PC-3 (cell line): ENCODE measurements at regions not wholly inside any gene's neighbourhood (a gene's known extent, or its start where the extent isn't known, plus 50 kb on each side); places are given as distances from the start of the nearest gene placed in this dataset.

Experiments
- ATAC-seq: fragments of 200-7000 bp; cut with Tn5 transposase; 2 replicates; pipeline ENCODE4 v1.9.1; 2020; ENCODE audit warnings: mild to moderate bottlenecking, moderate library complexity
- BruUV-seq: library from RNA; stranded (reverse); fragments of 400-500 nt; replicated peaks from 2 replicates; lab custom pipeline; 2021; lab: Mats Ljungman, UMichigan
- CTCF ChIA-PET: fragments of 300-600 bp; sonication (Branson Sonifier 250); formaldehyde crosslinking; loops from one replicate; lab custom pipeline; 2022; ENCODE audit warnings: antibody characterized with exemption; lab: Charles Lee
- POLR2A ChIA-PET: fragments of 300-600 bp; sonication (Branson Sonifier 250); formaldehyde crosslinking; loops from one replicate; lab custom pipeline; 2022; ENCODE audit warnings: antibody characterized with exemption; ENCODE audit not compliant: unreplicated experiment; lab: Charles Lee
- DNase-seq: peaks from one replicate; pipeline ENCODE4 v3.0.0-alpha.2; 2015
- H2AFZ ChIP-seq: fragments of 300-600 bp; sonication (generic); 2 replicates; pipeline ENCODE4 v1.6.0; 2016; ENCODE audit warnings: antibody characterized with exemption, low read length
- H3F3A ChIP-seq: fragments of 300-600 bp; sonication (generic); one replicate; pipeline ENCODE4 v1.6.0; 2017; ENCODE audit warnings: antibody characterized with exemption, low read length, control low read depth, mild to moderate bottlenecking; ENCODE audit not compliant: unreplicated experiment
- H3K27ac ChIP-seq: fragments of 300-600 bp; sonication (generic); 2 replicates; pipeline ENCODE4 v1.5.1; 2016; ENCODE audit warnings: mild to moderate bottlenecking, low read length
- H3K27me3 ChIP-seq: fragments of 300-600 bp; sonication (generic); 2 replicates; pipeline ENCODE4 v1.6.1; 2016; ENCODE audit warnings: low read length, mixed read lengths
- H3K36me3 ChIP-seq: fragments of 300-600 bp; sonication (generic); 2 replicates; pipeline ENCODE4 v1.6.1; 2016; ENCODE audit warnings: low read depth, mixed run types, low read length, mixed read lengths
- H3K4me1 ChIP-seq: fragments of 300-600 bp; sonication (generic); 2 replicates; pipeline ENCODE4 v1.5.1; 2016; ENCODE audit warnings: low read length; ENCODE audit not compliant: insufficient read depth
- H3K4me2 ChIP-seq: fragments of 300-600 bp; sonication (generic); 2 replicates; pipeline ENCODE4 v1.6.0; 2016; ENCODE audit warnings: low read length
- H3K4me3 ChIP-seq: fragments of 300-600 bp; sonication (generic); 2 replicates; pipeline ENCODE4 v1.5.1; 2016; ENCODE audit warnings: mild to moderate bottlenecking, low read length, mixed read lengths
- H3K79me2 ChIP-seq: fragments of 300-600 bp; sonication (generic); 2 replicates; pipeline ENCODE4 v1.6.1; 2017; ENCODE audit warnings: low read length, mixed read lengths
- H3K9ac ChIP-seq: fragments of 300-600 bp; sonication (generic); 2 replicates; pipeline ENCODE4 v1.6.0; 2016; ENCODE audit warnings: mild to moderate bottlenecking, low read length
- H3K9me2 ChIP-seq: fragments of 300-600 bp; sonication (generic); replicated peaks from 2 replicates; pipeline ENCODE4 v1.6.1; 2016; ENCODE audit warnings: mixed run types, low read length, mixed read lengths
- H3K9me3 ChIP-seq: fragments of 300-600 bp; sonication (generic); 2 replicates; pipeline ENCODE4 v1.6.1; 2016; ENCODE audit warnings: low read length, mixed read lengths
- H4K20me1 ChIP-seq: fragments of 300-600 bp; sonication (generic); 2 replicates; pipeline ENCODE4 v1.6.1; 2016; ENCODE audit warnings: low read length, mixed read lengths
- EZH2 ChIP-seq: fragments of 300-600 bp; sonication (generic); IDR thresholded peaks from one replicate; pipeline ENCODE4 v1.6.1; 2017; ENCODE audit warnings: antibody characterized with exemption, mild to moderate bottlenecking, low read length; ENCODE audit not compliant: unreplicated experiment
- EZH2phosphoT487 ChIP-seq: fragments of 300-600 bp; sonication (generic); IDR thresholded peaks from 2 replicates; pipeline ENCODE4 v1.6.1; 2018; ENCODE audit warnings: mild to moderate bottlenecking, antibody characterized with exemption, low read length, borderline replicate concordance
- intact Hi-C: fragments of 100-400 bp; cut with micrococcal nuclease; formaldehyde crosslinking; loops from 2 replicates; pipeline ENCODE4 v1.9.0; 2023
- TF ChIP-seq, protein P1 (sequence below): fragments of 300-600 bp; sonication (generic); conservative IDR thresholded peaks from 2 replicates; pipeline ENCODE4 v1.5.1; 2017; ENCODE audit warnings: antibody characterized with exemption, low read depth, mild to moderate bottlenecking, low read length

DNA sequence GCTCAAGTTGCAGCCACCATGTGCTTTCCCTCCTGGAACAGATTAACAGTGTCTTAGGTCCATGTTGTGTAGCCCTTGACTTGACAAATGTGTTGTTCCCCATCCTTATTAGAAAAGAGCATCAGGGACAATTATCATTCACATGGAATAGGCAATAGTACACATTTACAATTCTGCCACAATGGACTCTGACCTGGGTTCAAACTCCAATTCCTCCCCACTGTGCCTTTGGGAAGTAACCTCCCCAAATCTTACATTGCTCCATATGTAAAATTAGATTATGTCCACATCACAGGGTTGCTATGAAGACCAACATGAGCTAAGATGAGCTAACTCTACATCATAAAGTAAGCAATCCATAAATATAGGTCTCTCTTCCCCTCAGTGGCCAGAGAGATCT lies 193.8 kb downstream of the NRP2 start:
- Histone ChIP-seq H3K9me3 (no peaks in the 10 kb centered on the region), H3K36me3 (no peaks in the 10 kb centered on the region), H3K9ac (no peak overlapping the region), H3K4me1 (no peaks in the 10 kb centered on the region), H3K9me2 (no peaks in the 10 kb centered on the region), H3F3A (no peaks in the 10 kb centered on the region), H3K4me3 (no peak overlapping the region), H3K27me3 (peaks cover 40% of the 10 kb centered on the region), H3K27ac (no peak overlapping the region), H3K4me2 (no peak overlapping the region), H2AFZ (no peak overlapping the region), H3K79me2 (no peaks in the 10 kb centered on the region), H4K20me1 (no peaks in the 10 kb centered on the region)
- ChIA-PET CTCF (no interaction called here), POLR2A (no interaction called here)
- intact Hi-C loops: no loop called here
- no peak for DNase-seq
- no TSS peak for BruUV-seq
- no peak for ATAC-seq
- no peak for TF ChIP-seq EZH2phosphoT487
- TF ChIP-seq, protein P1, sequence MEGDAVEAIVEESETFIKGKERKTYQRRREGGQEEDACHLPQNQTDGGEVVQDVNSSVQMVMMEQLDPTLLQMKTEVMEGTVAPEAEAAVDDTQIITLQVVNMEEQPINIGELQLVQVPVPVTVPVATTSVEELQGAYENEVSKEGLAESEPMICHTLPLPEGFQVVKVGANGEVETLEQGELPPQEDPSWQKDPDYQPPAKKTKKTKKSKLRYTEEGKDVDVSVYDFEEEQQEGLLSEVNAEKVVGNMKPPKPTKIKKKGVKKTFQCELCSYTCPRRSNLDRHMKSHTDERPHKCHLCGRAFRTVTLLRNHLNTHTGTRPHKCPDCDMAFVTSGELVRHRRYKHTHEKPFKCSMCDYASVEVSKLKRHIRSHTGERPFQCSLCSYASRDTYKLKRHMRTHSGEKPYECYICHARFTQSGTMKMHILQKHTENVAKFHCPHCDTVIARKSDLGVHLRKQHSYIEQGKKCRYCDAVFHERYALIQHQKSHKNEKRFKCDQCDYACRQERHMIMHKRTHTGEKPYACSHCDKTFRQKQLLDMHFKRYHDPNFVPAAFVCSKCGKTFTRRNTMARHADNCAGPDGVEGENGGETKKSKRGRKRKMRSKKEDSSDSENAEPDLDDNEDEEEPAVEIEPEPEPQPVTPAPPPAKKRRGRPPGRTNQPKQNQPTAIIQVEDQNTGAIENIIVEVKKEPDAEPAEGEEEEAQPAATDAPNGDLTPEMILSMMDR: no peak
- no peak for TF ChIP-seq EZH2

DNA sequence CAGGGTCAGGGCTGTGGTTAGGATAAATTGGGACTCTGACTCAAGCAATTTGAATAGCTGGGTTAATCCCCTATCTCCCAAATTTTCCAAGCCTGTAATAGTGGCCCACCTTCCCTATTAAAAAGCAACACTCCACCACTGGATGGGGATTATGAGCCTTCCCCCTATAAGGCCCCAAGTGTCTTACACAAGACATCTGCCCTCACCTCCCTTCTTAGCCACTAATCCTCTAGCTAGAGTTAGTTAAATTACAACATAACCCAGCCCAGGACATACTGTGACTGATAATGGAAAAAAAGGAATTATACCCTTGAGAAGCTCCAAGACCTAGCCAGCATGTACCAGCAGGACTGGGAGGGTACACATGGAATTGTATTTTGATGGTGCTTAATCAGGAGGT lies 190.4 kb downstream of the NRP2 start:
- H3K4me2 ChIP-seq: no peak overlapping the region
- H3K9me2 ChIP-seq: no peaks in the 10 kb centered on the region
- H3K9ac ChIP-seq: no peak overlapping the region
- POLR2A ChIA-PET: no interaction called here
- no peaks in the 10 kb centered on the region for H3K4me1 ChIP-seq
- H4K20me1 ChIP-seq: no peaks in the 10 kb centered on the region
- ATAC-seq (no peak), DNase-seq (no peak)
- no peaks in the 10 kb centered on the region for H3F3A ChIP-seq
- intact Hi-C loops: no loop called here
- H3K36me3 ChIP-seq: no peaks in the 10 kb centered on the region
- H3K4me3 ChIP-seq: no peak overlapping the region
- H2AFZ ChIP-seq: no peak overlapping the region
- no peak for TF ChIP-seq EZH2phosphoT487
- TF ChIP-seq, protein P1: no peak
- TF ChIP-seq EZH2: no peak
- no TSS peak for BruUV-seq
- CTCF ChIA-PET: no interaction called here
- H3K9me3 ChIP-seq: no peaks in the 10 kb centered on the region
- no peaks in the 10 kb centered on the region for H3K79me2 ChIP-seq
- H3K27ac ChIP-seq: no peak overlapping the region
- H3K27me3 ChIP-seq: peaks cover 37% of the 10 kb centered on the region

DNA sequence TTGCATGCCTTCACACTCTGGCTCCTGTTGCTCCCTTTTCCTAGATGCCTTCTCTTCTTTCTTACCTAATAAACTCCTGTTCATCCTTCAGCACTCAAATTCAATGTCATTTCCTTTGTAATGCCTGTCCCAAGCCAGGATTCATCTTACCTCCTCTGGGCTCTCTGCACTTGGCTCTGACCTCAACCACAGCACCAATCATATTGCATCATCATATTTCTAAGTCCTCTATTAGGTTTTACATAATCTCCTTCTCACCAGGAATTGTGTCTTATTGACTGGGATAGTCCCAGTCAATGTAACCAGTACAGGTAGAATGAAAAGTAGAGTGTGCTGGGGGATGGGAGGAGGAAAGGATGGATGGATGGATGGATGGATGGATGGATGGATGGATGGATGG lies 187.1 kb downstream of the NRP2 start:
- no peak overlapping the region for H3K4me3 ChIP-seq
- POLR2A ChIA-PET: no interaction called here

More for the DNA sequence above, 187.1 kb downstream of the NRP2 start:
- no peaks in the 10 kb centered on the region for H3K36me3 ChIP-seq
- no peaks in the 10 kb centered on the region for H3K4me1 ChIP-seq
- H3K27ac ChIP-seq: no peak overlapping the region
- H3K9ac ChIP-seq: no peak overlapping the region
- no TSS peak for BruUV-seq
- no peak overlapping the region for H3K4me2 ChIP-seq
- H3K9me3 ChIP-seq: no peaks in the 10 kb centered on the region
- no peaks in the 10 kb centered on the region for H3K79me2 ChIP-seq
- TF ChIP-seq, protein P1: no peak
- TF ChIP-seq EZH2phosphoT487 (no peak), EZH2 (no peak)
- CTCF ChIA-PET: no interaction called here
- no peaks in the 10 kb centered on the region for H4K20me1 ChIP-seq
- DNase-seq: no peak
- H2AFZ ChIP-seq: no peak overlapping the region
- H3F3A ChIP-seq: no peaks in the 10 kb centered on the region
- peaks cover 28% of the 10 kb centered on the region; the same call in 1 of the 2 replicates for H3K27me3 ChIP-seq
- intact Hi-C loops: no loop called here
- no peaks in the 10 kb centered on the region for H3K9me2 ChIP-seq
- no peak for ATAC-seq
